Naive B cell (primary cell): ENCODE measurements at regions not wholly inside any gene's neighbourhood (a gene's known extent, or its start where the extent isn't known, plus 50 kb on each side); places are given as distances from the start of the nearest gene placed in this dataset.

Experiments used
- ATAC-seq, 2 donors: fragments of 150-1000 bp; cut with Tn5 transposase; 2 replicates each; pipeline ENCODE4 v1.10.0; 2021; ENCODE audit warnings: low read depth in 2 of 2, mild to moderate bottlenecking in 2 of 2, moderate library complexity in 2 of 2
- DNase-seq: peaks from one replicate; pipeline ENCODE4 v3.0.0; 2022
- H3K27ac Mint-ChIP-seq, 6 donors: one replicate each; pipeline ENCODE4 v1.8.0; 2020 to 2022; ENCODE audit warnings: mild to moderate bottlenecking in 6 of 6, mixed read lengths in 6 of 6, moderate library complexity in 5 of 6, inconsistent platforms in 2 of 6
- H3K27me3 Mint-ChIP-seq, 3 donors: one replicate each; pipeline ENCODE4 v1.8.0; 2021 to 2022; ENCODE audit warnings: mixed read lengths in 3 of 3, mild to moderate bottlenecking in 1 of 3
- H3K36me3 Mint-ChIP-seq, 2 donors: one replicate each; pipeline ENCODE4 v1.8.0; 2020 to 2022; ENCODE audit warnings: mixed read lengths in 2 of 2, inconsistent platforms in 1 of 2, mild to moderate bottlenecking in 1 of 2
- H3K4me1 Mint-ChIP-seq, 3 donors: one replicate each; pipeline ENCODE4 v1.8.0; 2020 to 2022; ENCODE audit warnings: mixed read lengths in 3 of 3, inconsistent platforms in 1 of 3, mild to moderate bottlenecking in 1 of 3, moderate library complexity in 1 of 3
- H3K4me3 Mint-ChIP-seq, 8 donors: one replicate each; pipeline ENCODE4 v1.8.0; 2020 to 2022; ENCODE audit warnings: mild to moderate bottlenecking in 8 of 8, mixed read lengths in 8 of 8, moderate library complexity in 8 of 8, inconsistent platforms in 2 of 8
- H3K9me3 Mint-ChIP-seq, 7 donors: one replicate each; pipeline ENCODE4 v1.8.0; 2020 to 2022; ENCODE audit warnings: mixed read lengths in 7 of 7, mild to moderate bottlenecking in 5 of 7, inconsistent platforms in 2 of 7, moderate library complexity in 1 of 7

DNA sequence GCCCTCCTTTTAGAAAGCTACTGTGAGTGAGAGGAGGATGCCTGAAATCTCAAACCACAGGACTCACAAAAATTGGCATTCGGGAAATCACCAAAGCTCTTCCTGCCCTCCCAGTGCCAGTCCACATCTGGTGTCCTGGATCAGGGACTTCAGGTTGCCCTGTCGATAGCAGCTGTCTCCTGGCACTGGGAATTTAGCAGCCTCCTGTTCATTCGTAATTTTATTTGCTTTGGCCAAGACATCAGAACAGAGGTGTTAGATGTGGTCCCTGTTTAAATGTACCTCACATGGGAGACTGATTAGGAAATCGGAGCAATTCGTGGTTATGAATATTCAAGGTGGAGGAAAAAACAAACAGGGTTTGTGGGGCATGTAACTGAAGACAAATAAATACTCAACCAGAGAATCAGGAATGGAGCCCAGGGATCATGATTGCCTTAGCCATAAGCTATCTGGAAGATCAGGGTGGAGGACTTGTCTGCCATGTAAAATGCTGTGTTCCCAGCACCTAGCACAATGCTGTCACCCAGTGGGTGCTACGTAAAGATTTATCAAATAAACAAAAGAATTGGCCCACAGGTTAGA is 265.2 kb upstream of the PROK2 start:
- Mint-ChIP-seq H3K27ac (no peak overlapping the region), H3K9me3 (peaks cover 0 to 2% (median 0%) of the 10 kb centered on the region in 7 donors), H3K4me1 (peaks cover 0 to 3% (median 0%) of the 10 kb centered on the region in 3 donors), H3K27me3 (peaks cover 7 to 19% (median 10%) of the 10 kb centered on the region in 3 donors), H3K4me3 (no peak overlapping the region), H3K36me3 (peaks cover 0 to 6% of the 10 kb centered on the region in 2 donors)
- ATAC-seq (no peak), DNase-seq (no peak)

DNA sequence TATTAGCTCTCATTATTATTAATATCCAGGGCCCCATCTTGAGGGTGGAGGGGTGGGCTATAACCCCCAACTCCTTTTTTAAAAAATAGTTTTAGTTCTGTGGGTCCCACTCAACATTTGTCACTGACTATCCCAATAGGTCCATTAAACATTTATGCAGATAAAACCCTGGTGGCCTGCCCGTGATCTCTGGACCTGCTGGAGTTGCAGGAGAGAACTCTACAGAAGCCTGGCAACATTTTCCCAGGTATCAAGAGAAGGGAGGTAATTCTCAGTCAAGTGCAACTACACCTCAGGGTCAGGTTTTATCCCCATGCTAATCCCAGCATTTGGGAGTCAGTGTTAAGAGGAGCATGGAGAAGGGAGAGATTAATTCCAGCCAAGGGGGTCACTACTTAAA is 264.4 kb upstream of the PROK2 start:
- no peak overlapping the region for H3K27ac Mint-ChIP-seq
- no peak overlapping the region for H3K4me3 Mint-ChIP-seq
- peaks cover 0 to 3% (median 0%) of the 10 kb centered on the region in 3 donors for H3K4me1 Mint-ChIP-seq
- peaks cover 0 to 2% (median 0%) of the 10 kb centered on the region in 7 donors for H3K9me3 Mint-ChIP-seq
- DNase-seq: no peak
- H3K36me3 Mint-ChIP-seq: peaks cover 0 to 6% of the 10 kb centered on the region in 2 donors
- peaks cover 7 to 19% (median 10%) of the 10 kb centered on the region in 3 donors for H3K27me3 Mint-ChIP-seq
- no peak for ATAC-seq

DNA sequence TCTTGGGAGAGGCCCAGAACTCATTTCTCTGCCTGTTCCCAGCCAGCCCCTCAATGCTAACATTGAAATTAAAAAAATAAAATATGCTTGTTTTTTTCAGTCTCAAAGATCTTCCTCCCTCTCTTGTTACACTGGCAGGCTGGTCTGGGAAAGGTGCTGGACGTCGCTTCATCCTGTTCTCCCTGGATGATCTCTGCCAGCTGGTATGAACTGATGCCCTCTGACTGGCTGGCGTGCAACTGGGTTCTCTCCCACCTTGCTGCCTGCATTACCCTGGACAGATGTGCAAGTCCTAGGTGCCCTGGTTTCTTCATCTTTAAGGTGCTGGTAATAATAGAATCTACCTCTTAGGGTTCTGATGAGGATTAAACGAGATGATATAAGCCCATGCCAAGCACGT is 263.9 kb upstream of the PROK2 start:
- DNase-seq (no peak), ATAC-seq (no peak)
- Mint-ChIP-seq H3K4me3 (no peak overlapping the region), H3K27me3 (peaks cover 7 to 19% (median 10%) of the 10 kb centered on the region in 3 donors), H3K27ac (no peak overlapping the region), H3K4me1 (peaks cover 0 to 3% (median 0%) of the 10 kb centered on the region in 3 donors), H3K9me3 (peaks cover 0 to 2% (median 0%) of the 10 kb centered on the region in 7 donors), H3K36me3 (peaks cover 0 to 6% of the 10 kb centered on the region in 2 donors)

DNA sequence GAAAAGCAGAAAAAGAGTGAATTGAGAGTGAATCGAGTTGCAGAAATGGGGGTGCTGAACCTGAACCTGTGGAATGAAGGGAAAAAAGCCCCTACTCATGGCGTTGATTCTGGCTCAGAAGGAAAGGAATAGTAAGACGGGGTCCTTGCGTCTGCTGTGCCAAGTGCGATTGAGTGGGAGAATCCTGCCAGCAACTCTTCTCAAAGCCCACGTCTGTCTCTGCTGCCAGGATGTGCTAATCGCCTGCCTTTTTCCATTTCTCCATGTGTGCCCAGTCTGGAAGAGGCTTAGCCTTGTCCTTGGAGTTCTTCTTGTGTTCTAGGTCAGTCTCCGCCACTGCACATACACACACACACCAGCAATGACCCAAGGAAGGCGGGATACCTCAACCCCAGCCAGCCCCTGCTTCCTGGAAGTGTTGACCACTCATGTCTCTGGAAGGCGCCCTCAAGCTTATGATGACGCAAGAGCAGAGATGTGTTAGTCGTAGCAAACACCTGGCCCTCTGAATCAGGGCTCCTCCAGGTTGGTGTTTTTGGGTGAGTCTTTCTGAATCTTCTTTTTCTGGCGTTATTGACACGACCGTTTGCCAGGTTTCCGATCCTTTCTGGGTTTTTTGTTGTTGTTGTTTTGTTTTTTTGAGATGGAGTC is 262.4 kb upstream of the PROK2 start:
- ATAC-seq (no peak), DNase-seq (no peak)
- Mint-ChIP-seq H3K4me3 (no peak overlapping the region), H3K27me3 (peaks cover 7 to 19% (median 10%) of the 10 kb centered on the region in 3 donors), H3K36me3 (no peaks in the 10 kb centered on the region), H3K4me1 (peaks cover 0 to 5% (median 4%) of the 10 kb centered on the region in 3 donors), H3K27ac (no peak overlapping the region), H3K9me3 (peaks cover 0 to 1% (median 0%) of the 10 kb centered on the region in 7 donors)

DNA sequence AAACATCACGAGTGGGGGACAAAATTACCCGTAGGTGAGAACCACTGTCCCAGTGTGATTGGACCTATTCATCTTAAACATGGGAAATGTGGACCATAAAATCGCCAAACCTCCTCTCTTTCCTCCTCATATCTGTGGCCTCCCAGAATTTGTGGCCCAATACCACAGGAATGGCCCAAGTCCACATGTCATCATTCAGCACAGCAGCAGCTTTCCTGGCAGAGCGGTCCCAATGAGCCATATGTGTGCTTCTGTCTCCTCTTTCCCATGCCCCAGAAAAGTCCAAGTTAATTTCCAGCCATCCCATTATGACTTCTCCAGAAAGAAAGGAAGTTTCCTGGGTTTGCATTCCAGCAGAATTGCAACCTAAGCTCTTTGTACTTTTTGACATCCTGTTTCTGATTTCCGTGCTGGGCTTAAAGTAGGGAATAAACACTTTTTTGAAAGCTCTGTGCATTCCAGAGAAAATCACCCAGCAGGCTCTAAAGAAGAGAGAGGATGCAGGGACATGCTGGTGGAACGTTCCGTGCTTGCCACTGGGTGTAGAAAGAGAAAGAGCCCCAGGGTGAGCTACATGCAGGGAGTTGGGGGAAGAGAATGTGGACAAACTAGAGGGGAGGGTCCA is 259.4 kb upstream of the PROK2 start:
- H3K4me3 Mint-ChIP-seq: peak overlapping the region in 1 of 8 donors; percentile 13
- no peak for DNase-seq
- no peaks in the 10 kb centered on the region for H3K36me3 Mint-ChIP-seq
- ATAC-seq: no peak
- H3K9me3 Mint-ChIP-seq: no peaks in the 10 kb centered on the region
- H3K27ac Mint-ChIP-seq: no peak overlapping the region
- H3K27me3 Mint-ChIP-seq: peaks cover 4 to 34% (median 33%) of the 10 kb centered on the region in 3 donors
- peaks cover 0 to 7% (median 5%) of the 10 kb centered on the region in 3 donors for H3K4me1 Mint-ChIP-seq

DNA sequence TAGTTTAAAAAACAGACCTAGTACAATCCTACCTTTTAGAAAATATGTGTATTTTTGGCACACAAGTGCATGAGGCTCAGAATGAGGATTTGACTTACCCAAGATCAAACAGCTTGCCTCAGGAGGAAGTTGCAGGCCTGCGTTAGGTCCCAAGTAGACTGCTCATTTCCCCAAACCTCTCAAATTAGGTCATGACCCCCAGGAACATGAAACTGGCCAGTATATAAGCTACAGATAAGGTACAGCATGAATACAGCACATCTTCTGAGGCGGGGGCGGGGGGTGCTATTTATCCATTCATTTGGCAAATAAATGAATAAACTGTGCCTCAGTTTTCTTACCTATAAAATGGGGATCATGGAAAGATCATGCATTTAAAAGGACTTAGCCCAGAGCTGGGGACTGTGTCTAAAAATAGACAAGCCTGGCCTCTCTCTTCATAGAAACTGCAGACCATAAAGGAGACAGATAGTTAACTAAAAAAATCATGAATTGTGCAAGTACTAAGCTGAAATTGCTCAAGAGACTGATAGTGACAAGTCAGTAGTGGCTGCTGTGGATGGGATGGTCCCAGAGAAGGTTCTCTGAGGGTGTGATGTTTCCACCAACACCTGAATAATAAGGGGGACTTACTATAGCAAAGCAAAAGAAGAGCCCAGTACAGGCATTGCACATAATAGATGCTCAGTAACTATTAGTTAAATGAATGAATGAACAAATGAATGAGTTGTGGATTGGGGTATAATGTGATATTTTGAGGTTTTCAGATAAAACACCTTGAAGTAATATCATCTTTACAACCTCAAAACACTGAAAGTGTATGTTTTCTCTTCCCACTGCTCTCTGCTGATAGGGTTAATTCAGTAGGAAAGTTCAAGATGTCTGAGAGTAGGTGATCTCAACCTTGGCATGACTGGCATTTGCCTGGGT is 258.5 kb upstream of the PROK2 start:
- H3K4me1 Mint-ChIP-seq: peaks cover 0 to 7% (median 2%) of the 10 kb centered on the region in 3 donors
- no peaks in the 10 kb centered on the region for H3K9me3 Mint-ChIP-seq
- H3K4me3 Mint-ChIP-seq: peak overlapping the region in 1 of 8 donors; percentile 42
- H3K36me3 Mint-ChIP-seq: no peaks in the 10 kb centered on the region
- no peak overlapping the region for H3K27ac Mint-ChIP-seq
- peak; percentile 38 to 58 for ATAC-seq
- peaks cover 2 to 41% (median 29%) of the 10 kb centered on the region in 3 donors for H3K27me3 Mint-ChIP-seq
- DNase-seq: no peak

DNA sequence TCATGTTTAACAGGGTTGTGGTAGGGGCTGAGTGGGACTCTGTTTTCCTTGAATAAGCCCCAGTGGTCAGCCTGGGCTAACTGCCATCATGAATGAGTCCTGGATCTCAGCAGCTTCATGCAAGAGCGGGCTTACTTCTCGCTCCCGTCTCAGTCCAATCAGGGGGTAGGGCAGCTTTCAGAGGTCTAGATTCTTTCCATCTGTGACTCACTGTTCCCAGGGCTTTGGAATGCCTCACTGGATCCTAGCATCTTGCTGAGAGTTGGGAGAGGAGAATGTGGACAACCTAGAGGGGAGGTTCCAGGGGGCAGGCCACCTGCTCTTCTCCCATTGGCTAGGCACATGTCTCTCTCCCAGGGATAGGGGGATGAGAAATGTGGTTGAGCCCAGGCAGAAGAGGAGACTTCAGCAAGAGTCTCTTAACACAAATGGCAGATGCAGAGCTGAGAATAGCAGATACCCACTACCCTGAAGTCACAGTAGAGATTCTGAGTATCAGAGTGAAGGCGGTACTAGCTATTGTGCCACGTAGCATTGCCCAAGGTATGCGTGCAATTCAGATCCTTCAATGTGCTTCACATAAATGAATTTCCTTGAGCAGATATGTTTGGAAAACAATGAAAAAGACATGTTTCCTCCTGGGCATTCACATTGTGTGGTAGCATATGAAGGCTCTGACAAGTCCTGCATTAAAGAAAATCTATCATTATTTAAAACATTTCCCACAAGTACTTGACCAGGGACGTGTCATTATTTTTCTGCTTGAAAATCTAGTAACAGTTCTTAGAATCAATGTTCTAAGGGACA is 257.7 kb upstream of the PROK2 start:
- no peak overlapping the region for H3K27ac Mint-ChIP-seq
- DNase-seq: no peak

DNA sequence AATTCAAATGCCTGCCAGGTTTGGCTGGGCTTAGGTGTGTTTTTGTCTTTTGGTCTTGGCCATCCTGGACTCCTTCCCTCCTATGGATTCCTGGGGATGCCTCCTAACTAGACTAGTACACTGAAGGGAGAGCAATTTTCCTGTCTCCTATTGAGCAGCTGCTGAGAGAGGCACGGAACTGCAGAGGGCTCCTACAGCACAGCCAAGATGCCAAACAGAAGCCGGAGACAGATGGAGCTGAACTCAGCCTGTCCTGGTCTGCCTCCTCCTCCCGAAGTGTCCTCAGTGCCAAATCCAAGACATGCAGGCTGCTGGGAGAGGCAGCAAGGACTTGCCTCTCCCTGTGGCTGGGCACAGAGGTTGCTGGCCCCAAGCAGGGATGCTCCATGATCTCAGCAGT is 256.6 kb upstream of the PROK2 start:
- Mint-ChIP-seq H3K9me3 (peaks cover 0 to 6% (median 3%) of the 10 kb centered on the region in 7 donors), H3K36me3 (peaks cover 0 to 8% of the 10 kb centered on the region in 2 donors), H3K27me3 (peaks cover 17 to 48% (median 32%) of the 10 kb centered on the region in 3 donors), H3K4me3 (no peak overlapping the region), H3K4me1 (peaks cover 0 to 10% (median 6%) of the 10 kb centered on the region in 3 donors), H3K27ac (peak overlapping the region in 1 of 6 donors; percentile 74)
- ATAC-seq (no peak), DNase-seq (no peak)

More for the DNA sequence above, 257.7 kb upstream of the PROK2 start:
- H3K9me3 Mint-ChIP-seq: peaks cover 0 to 3% (median under 1%) of the 10 kb centered on the region in 7 donors
- H3K36me3 Mint-ChIP-seq: peaks cover 0 to 2% of the 10 kb centered on the region in 2 donors
- H3K27me3 Mint-ChIP-seq: peaks cover 9 to 42% (median 33%) of the 10 kb centered on the region in 3 donors
- no peak overlapping the region for H3K4me3 Mint-ChIP-seq
- peaks cover 0 to 8% (median 2%) of the 10 kb centered on the region in 3 donors for H3K4me1 Mint-ChIP-seq
- no peak for ATAC-seq

DNA sequence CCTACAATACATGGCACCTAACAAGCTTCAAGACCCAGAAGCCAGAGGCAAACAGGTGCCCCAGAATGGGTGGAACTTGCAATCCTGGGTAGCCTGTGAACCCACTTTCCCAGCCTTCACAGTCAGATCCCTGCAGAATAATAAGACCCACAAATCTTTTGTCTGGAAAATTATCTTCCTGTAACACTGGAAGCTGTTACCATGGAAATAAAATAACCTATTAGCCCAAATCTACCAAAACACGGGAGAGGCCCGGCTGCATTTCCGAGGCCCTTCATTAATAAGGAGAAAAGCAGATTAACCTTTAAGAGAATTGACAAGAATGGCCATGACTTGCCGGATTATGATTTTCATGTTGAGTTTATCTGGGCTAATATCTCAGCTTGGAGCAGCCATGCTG is 256.1 kb upstream of the PROK2 start:
- no peak for DNase-seq
- Mint-ChIP-seq H3K4me1 (peaks cover 0 to 10% (median 6%) of the 10 kb centered on the region in 3 donors), H3K36me3 (peaks cover 0 to 8% of the 10 kb centered on the region in 2 donors), H3K27ac (no peak overlapping the region), H3K4me3 (no peak overlapping the region), H3K9me3 (peaks cover 0 to 6% (median 3%) of the 10 kb centered on the region in 7 donors), H3K27me3 (peaks cover 21 to 48% (median 32%) of the 10 kb centered on the region in 3 donors)
- ATAC-seq: no peak

DNA sequence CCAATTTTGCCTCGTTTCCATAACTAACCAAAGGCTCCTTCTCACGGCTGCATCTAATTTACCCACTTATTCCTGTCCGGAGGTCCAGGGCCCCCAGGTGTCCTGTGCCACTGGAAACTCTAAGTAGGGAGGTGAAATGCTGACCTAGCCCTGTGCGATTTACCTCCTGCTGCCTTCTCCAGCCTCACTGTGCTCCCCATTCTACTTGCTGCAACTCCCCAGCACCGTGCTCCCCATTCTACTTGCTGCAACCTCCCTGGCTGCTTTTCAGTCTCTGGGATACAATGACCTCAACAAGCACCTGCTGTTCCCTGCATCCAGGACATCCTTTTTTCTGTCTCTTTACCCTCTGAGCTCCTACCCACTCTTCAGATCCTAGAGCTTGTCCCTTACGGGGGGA is 254.7 kb upstream of the PROK2 start:
- Mint-ChIP-seq H3K9me3 (peaks cover 0 to 6% (median 3%) of the 10 kb centered on the region in 7 donors), H3K27ac (no peak overlapping the region), H3K27me3 (peaks cover 21 to 54% (median 32%) of the 10 kb centered on the region in 3 donors), H3K4me1 (peaks cover 0 to 10% (median 6%) of the 10 kb centered on the region in 3 donors), H3K4me3 (no peak overlapping the region), H3K36me3 (peaks cover 0 to 8% of the 10 kb centered on the region in 2 donors)
- ATAC-seq (no peak), DNase-seq (no peak)

DNA sequence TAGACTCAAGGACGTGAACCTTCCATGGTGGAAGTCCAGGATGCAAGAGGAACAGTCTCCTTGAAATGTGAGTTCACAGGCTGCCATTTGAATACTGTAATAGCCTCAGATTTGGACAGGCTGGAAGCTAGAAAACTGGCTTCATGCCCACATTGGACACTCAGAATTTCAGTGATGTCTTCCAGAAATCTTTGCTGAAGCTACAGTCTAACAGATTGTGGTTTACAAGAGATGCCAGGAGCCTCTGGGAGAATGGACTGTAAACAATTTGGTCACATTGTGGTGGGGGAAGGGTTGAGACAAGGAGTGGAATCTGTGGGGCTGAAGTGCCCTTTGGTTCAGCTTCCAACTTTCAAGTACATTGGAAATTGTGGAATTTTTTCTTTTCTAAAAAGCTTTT is 252.0 kb upstream of the PROK2 start:
- DNase-seq: no peak
- H3K36me3 Mint-ChIP-seq: peaks cover 0 to 8% of the 10 kb centered on the region in 2 donors
- peaks cover 21 to 54% (median 32%) of the 10 kb centered on the region in 3 donors for H3K27me3 Mint-ChIP-seq
- no peak overlapping the region for H3K4me3 Mint-ChIP-seq
- peaks cover 9 to 22% (median 14%) of the 10 kb centered on the region in 3 donors for H3K4me1 Mint-ChIP-seq
- H3K9me3 Mint-ChIP-seq: peaks cover 0 to 6% (median 3%) of the 10 kb centered on the region in 7 donors
- no peak for ATAC-seq
- H3K27ac Mint-ChIP-seq: no peak overlapping the region

DNA sequence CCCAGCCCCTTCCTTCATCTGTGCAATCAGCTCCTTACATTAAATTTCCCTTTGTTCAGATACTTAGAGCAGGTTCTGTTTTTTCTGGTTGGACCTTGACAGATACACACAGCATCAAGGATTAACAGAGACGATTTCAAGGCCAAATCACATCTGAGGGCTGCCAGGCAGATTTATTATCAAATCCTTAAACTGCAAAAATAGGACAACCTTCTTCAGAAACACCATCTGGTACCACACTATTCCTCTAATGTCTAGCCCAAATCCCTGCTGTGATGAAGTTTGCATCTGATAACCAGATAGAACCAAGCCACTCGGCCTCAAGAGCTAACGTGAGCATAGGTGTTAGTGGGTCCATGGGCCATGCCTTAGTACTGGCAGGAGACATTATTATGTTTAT is 250.7 kb upstream of the PROK2 start:
- Mint-ChIP-seq H3K27ac (no peak overlapping the region), H3K27me3 (peaks cover 21 to 45% (median 37%) of the 10 kb centered on the region in 3 donors), H3K4me1 (peaks cover 17 to 25% (median 20%) of the 10 kb centered on the region in 3 donors), H3K36me3 (peaks cover 0 to 8% of the 10 kb centered on the region in 2 donors), H3K9me3 (peaks cover 0 to 6% (median 3%) of the 10 kb centered on the region in 7 donors), H3K4me3 (no peak overlapping the region)
- ATAC-seq (no peak), DNase-seq (no peak)
